ENCODE measurements at regions not wholly inside any gene's neighbourhood (a gene's known extent, or its start where the extent isn't known, plus 50 kb on each side); places are given as distances from the start of the nearest gene placed in this dataset.

- TF ChIP-seq CTCF (IDR thresholded peaks at IDR 0.05; ENCODE audit: low read length) (no peak), EZH2 (IDR thresholded peaks at IDR 0.05; ENCODE audit: borderline replicate concordance, low read length) (no peak)
Observed at GRCh38 chr5:164637931-164638521, 1132.6 kb downstream of the MAT2B start.
